K562 (cell line): ENCODE measurements at regions not wholly inside any gene's neighbourhood (a gene's known extent, or its start where the extent isn't known, plus 50 kb on each side); places are given as distances from the start of the nearest gene placed in this dataset.

Experiments
- ATAC-seq: fragments of 200-7000 bp; cut with Tn5 transposase; 3 replicates; pipeline ENCODE4 v1.9.1; 2020; ENCODE audit warnings: moderate library complexity
- BruUV-seq: library from RNA; stranded (reverse); fragments of 400-500 nt; replicated peaks from 2 replicates; lab custom pipeline; 2021; lab: Mats Ljungman, UMichigan
- CTCF ChIA-PET: fragments of 300-600 bp; formaldehyde crosslinking; extraction: SDS; loops from one replicate; lab custom pipeline; 2021; ENCODE audit warnings: low intra/inter-chr PET ratio; lab: Yijun Ruan, JAX
- POLR2A ChIA-PET: fragments of 300-600, 350-650 bp; sonication (Branson Sonifier 250); formaldehyde crosslinking; extraction: SDS; loops from one replicate; lab custom pipeline; 2021; ENCODE audit warnings: antibody characterized with exemption, inconsistent platforms; lab: Yijun Ruan, JAX
- DNase-seq, 4 experiments: peaks; one replicate each; pipeline versions ENCODE4 v3.0.0 to v3.0.0-alpha.2; 2011 to 2018; ENCODE audit warnings: low spot score in 3 of 4, mixed read lengths in 3 of 4; ENCODE audit errors: extremely low read depth in 1 of 4
- FAIRE-seq: peaks from 2 replicates; lab custom pipeline; 2011; peaks lifted over from hg19 to GRCh38; lab: Jason Lieb, UNC
- H2AFZ ChIP-seq: 2 replicates; pipeline ENCODE4 v1.6.0; 2011; ENCODE audit warnings: low read depth, low read length, control low read depth, inconsistent platforms
- H3K27ac ChIP-seq: fragments of 200-600 bp; 3 replicates; pipeline ENCODE4 v1.8.0; 2011; ENCODE audit warnings: low read depth, mild to moderate bottlenecking, control low read depth, inconsistent platforms, low read length, moderate library complexity, mixed read lengths; ENCODE audit errors: extremely low read depth
- H3K27me3 ChIP-seq, 2 experiments: fragments of 300-600 bp in 1 of 2; 2 replicates in 1 of 2; 3 replicates in 1 of 2; pipeline versions ENCODE4 v1.6.0 to v1.8.0; 2011; ENCODE audit warnings: inconsistent platforms in 2 of 2, low read length in 2 of 2, mild to moderate bottlenecking in 1 of 2, mixed read lengths in 1 of 2, moderate library complexity in 1 of 2; ENCODE audit not compliant: control insufficient read depth in 2 of 2, insufficient read depth in 2 of 2
- H3K36me3 ChIP-seq: fragments of 300-600 bp; 3 replicates; pipeline ENCODE4 v1.8.0; 2011; ENCODE audit warnings: mild to moderate bottlenecking, low read length, inconsistent platforms; ENCODE audit not compliant: control insufficient read depth, insufficient read depth
- H3K4me1 ChIP-seq, 2 experiments: fragments of 200-600 bp in 1 of 2; replicated peaks in 1 of 2; 2 replicates in 1 of 2; 3 replicates in 1 of 2; pipeline versions ENCODE4 v1.5.1 to v1.8.0; 2011; ENCODE audit warnings: inconsistent platforms in 2 of 2, low read length in 2 of 2, mild to moderate bottlenecking in 1 of 2, mixed read lengths in 1 of 2, moderate library complexity in 1 of 2; ENCODE audit not compliant: control insufficient read depth in 2 of 2, insufficient read depth in 2 of 2
- H3K4me2 ChIP-seq: 2 replicates; pipeline ENCODE4 v1.6.1; 2011; ENCODE audit warnings: low read length, control low read depth, inconsistent platforms, mixed read lengths; ENCODE audit not compliant: insufficient read depth
- H3K4me3 ChIP-seq: fragments of 200-600 bp; sonication (generic), shearing (Covaris generic); 2 replicates; pipeline ENCODE4 v1.5.1; 2016; ENCODE audit warnings: control low read depth, inconsistent platforms
- H3K79me2 ChIP-seq: fragments of 200-600 bp; 3 replicates; pipeline ENCODE4 v1.8.0; 2011; ENCODE audit warnings: low read length, inconsistent platforms; ENCODE audit not compliant: control insufficient read depth, insufficient read depth
- H3K9ac ChIP-seq, 2 experiments: 2 replicates each; pipeline versions ENCODE4 v1.6.0 to v1.6.1; 2011; ENCODE audit warnings: low read depth in 2 of 2, low read length in 2 of 2, control low read depth in 1 of 2, inconsistent platforms in 1 of 2, mild to moderate bottlenecking in 1 of 2, mixed read lengths in 1 of 2; ENCODE audit not compliant: insufficient read depth in 1 of 2
- H3K9me1 ChIP-seq: one replicate; pipeline ENCODE4 v1.6.0; 2011; ENCODE audit warnings: inconsistent platforms, mild to moderate bottlenecking, low read length, moderate library complexity; ENCODE audit not compliant: control insufficient read depth, insufficient read depth
- H3K9me3 ChIP-seq: replicated peaks from 2 replicates; pipeline ENCODE4 v1.5.1; 2011; ENCODE audit warnings: low read depth, low read length, inconsistent platforms; ENCODE audit not compliant: control insufficient read depth, insufficient read depth
- H4K20me1 ChIP-seq: replicated peaks from 2 replicates; pipeline ENCODE4 v1.6.1; 2011; ENCODE audit warnings: low read length, inconsistent platforms, mixed read lengths; ENCODE audit not compliant: control insufficient read depth, insufficient read depth
- BCOR ChIP-seq: fragments of 450-650 bp; IDR thresholded peaks from 2 replicates; pipeline ENCODE4 v1.6.1; 2016
- CBX3 ChIP-seq, 2 experiments: IDR thresholded peaks; 1 replicate in 1 of 2; 2 replicates in 1 of 2; pipeline ENCODE4 v1.6.1; 2012; ENCODE audit warnings: inconsistent platforms in 2 of 2, low read length in 2 of 2, borderline replicate concordance in 1 of 2, control low read depth in 1 of 2
- CHD1 ChIP-seq: fragments of 200-600 bp; sonication (generic); IDR thresholded peaks from one replicate; pipeline ENCODE4 v1.6.1; 2012; ENCODE audit warnings: mild to moderate bottlenecking, moderate library complexity, low read length, inconsistent platforms
- GABPA ChIP-seq: fragments of 200-800 bp; sonication (Bioruptor generic); conservative IDR thresholded peaks from 2 replicates; pipeline ENCODE4 v1.6.1; 2016; ENCODE audit warnings: low read depth, missing genetic modification characterization, missing compliant biosample characterization
- HMGN3 ChIP-seq: IDR thresholded peaks from 2 replicates; pipeline ENCODE4 v1.6.1; 2011; ENCODE audit warnings: borderline replicate concordance, low read depth, mild to moderate bottlenecking, mixed read lengths, low read length; ENCODE audit not compliant: insufficient read length; ENCODE audit errors: extremely low read depth
- LARP7 ChIP-seq: fragments of 450-650 bp; IDR thresholded peaks from 2 replicates; pipeline ENCODE4 v1.6.1; 2016
- MED1 ChIP-seq: sonication (generic); formaldehyde crosslinking; IDR thresholded peaks from 2 replicates; pipeline ENCODE4 v1.8.1; 2023; ENCODE audit warnings: missing genetic modification reagents, borderline replicate concordance
- SIRT6 ChIP-seq: IDR thresholded peaks from one replicate; pipeline ENCODE4 v1.6.1; 2012; ENCODE audit warnings: low read depth, mild to moderate bottlenecking, control low read depth, inconsistent platforms, low read length, moderate library complexity
- SMARCA5 ChIP-seq: fragments of 450-650 bp; IDR thresholded peaks from 2 replicates; pipeline ENCODE4 v1.6.1; 2016
- TOE1 ChIP-seq, 2 experiments: fragments of 450-650 bp in 1 of 2; sonication (generic) in 1 of 2; formaldehyde crosslinking in 1 of 2; IDR thresholded peaks; 2 replicates each; pipeline versions ENCODE4 v1.7.1 to v1.8.0; 2016 to 2022; ENCODE audit warnings: borderline replicate concordance in 2 of 2, mild to moderate bottlenecking in 2 of 2, antibody characterized with exemption in 1 of 2, inconsistent platforms in 1 of 2, low read depth in 1 of 2, missing genetic modification reagents in 1 of 2, moderate library complexity in 1 of 2
- ZFP30 ChIP-seq: fragments of 250-450 bp; sonication (Bioruptor Pico); IDR thresholded peaks from 2 replicates; pipeline ENCODE4 v1.8.0; 2022; ENCODE audit warnings: moderate library complexity, mild to moderate bottlenecking, inconsistent platforms, borderline replicate concordance
- ZNF184 ChIP-seq: sonication (generic); formaldehyde crosslinking; IDR thresholded peaks from 2 replicates; pipeline ENCODE4 v1.5.0; 2020; ENCODE audit warnings: missing genetic modification reagents
- ZSCAN29 ChIP-seq: fragments of 450-650 bp; IDR thresholded peaks from 2 replicates; pipeline ENCODE4 v1.6.1; 2017
- WGBS: fragments of 100-300 bp; shearing (Covaris generic); methylation state at CpG from one replicate; pipeline ENCODE4 v1.1.6; 2016; ENCODE audit warnings: low coverage, mixed read lengths; ENCODE audit not compliant: insufficient coverage; ENCODE audit errors: missing lambda C conversion rate; 5-methylcytosine and 5-hydroxymethylcytosine counted together
- in situ Hi-C: fragments of 300-500 bp; cut with MboI; formaldehyde crosslinking; loops from 4 replicates; pipeline ENCODE4 v1.15.0; 2018; ENCODE audit warnings: inconsistent platforms, mixed read lengths
- intact Hi-C: fragments of 100-400 bp; cut with micrococcal nuclease; formaldehyde crosslinking; loops from 2 replicates; pipeline ENCODE4 v1.14.2; 2022
- TF ChIP-seq, protein P1 (sequence below): fragments of 250-450 bp; sonication (Bioruptor Pico); IDR thresholded peaks from 2 replicates; pipeline ENCODE4 v1.5.0; 2021
- TF ChIP-seq, protein P2 (sequence below): fragments of 250-450 bp; sonication (Bioruptor Pico); IDR thresholded peaks from 2 replicates; pipeline ENCODE4 v1.6.1; 2021; ENCODE audit warnings: mild to moderate bottlenecking
- TF ChIP-seq, protein P3 (sequence below): fragments of 450-650 bp; IDR thresholded peaks from 2 replicates; pipeline ENCODE4 v1.6.1; 2018; ENCODE audit not compliant: partially characterized antibody

DNA sequence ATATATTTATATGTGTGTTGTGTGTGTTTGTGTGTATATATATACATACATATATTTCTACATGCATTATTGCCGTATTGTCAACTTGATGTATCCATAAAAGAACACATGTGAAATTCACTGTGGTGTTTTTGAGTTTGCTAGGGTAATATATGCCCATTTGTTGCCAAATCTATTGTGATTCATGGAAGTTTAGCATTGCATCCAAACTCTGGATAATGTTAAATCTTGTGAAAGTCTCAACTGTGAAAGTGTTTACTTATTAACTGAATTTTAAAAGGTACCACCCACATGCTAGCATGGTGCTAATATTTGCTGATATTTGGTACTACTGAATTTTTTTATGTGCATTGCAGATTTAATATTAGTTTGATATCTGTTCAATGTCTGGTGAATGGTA, 96.6 kb upstream of the SLC8A1 start:
- Histone ChIP-seq H3K4me2 (no peak overlapping the region), H3K36me3 (no peaks in the 10 kb centered on the region), H3K4me1 (no peaks in the 10 kb centered on the region), H4K20me1 (no peaks in the 10 kb centered on the region), H3K79me2 (no peaks in the 10 kb centered on the region), H2AFZ (no peak overlapping the region), H3K27me3 (no peaks in the 10 kb centered on the region), H3K9me3 (no peaks in the 10 kb centered on the region), H3K27ac (no peak overlapping the region), H3K9me1 (no peaks in the 10 kb centered on the region), H3K9ac (no peak overlapping the region), H3K4me3 (no peak overlapping the region)
- 0% methylated on average over 1 of the region's 1 CpG for WGBS
- intact Hi-C loops (no loop called here), in situ Hi-C loops (no loop called here)
- DNase-seq: no peak
- POLR2A ChIA-PET: no interaction called here
- FAIRE-seq: no peak
- no peak for ATAC-seq
- TF ChIP-seq BCOR: no peak
- TF ChIP-seq, protein P1, sequence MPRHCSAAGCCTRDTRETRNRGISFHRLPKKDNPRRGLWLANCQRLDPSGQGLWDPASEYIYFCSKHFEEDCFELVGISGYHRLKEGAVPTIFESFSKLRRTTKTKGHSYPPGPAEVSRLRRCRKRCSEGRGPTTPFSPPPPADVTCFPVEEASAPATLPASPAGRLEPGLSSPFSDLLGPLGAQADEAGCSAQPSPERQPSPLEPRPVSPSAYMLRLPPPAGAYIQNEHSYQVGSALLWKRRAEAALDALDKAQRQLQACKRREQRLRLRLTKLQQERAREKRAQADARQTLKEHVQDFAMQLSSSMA: no peak
- TF ChIP-seq, protein P2, sequence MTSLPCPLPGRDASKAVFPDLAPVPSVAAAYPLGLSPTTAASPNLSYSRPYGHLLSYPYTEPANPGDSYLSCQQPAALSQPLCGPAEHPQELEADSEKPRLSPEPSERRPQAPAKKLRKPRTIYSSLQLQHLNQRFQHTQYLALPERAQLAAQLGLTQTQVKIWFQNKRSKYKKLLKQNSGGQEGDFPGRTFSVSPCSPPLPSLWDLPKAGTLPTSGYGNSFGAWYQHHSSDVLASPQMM (CRISPR knock-in tag): no peak
- no peak for TF ChIP-seq CHD1
- no peak for TF ChIP-seq ZFP30 (CRISPR knock-in tag)
- no peak for TF ChIP-seq SMARCA5
- TF ChIP-seq ZNF184 (CRISPR knock-in tag): no peak
- TF ChIP-seq CBX3 (IDR thresholded peaks at IDR 0.05; ENCODE audit: borderline replicate concordance in 1 of 2, low read length in 2 of 2): no peak
- TF ChIP-seq SIRT6: no peak
- no peak for TF ChIP-seq LARP7
- TF ChIP-seq, protein P3, sequence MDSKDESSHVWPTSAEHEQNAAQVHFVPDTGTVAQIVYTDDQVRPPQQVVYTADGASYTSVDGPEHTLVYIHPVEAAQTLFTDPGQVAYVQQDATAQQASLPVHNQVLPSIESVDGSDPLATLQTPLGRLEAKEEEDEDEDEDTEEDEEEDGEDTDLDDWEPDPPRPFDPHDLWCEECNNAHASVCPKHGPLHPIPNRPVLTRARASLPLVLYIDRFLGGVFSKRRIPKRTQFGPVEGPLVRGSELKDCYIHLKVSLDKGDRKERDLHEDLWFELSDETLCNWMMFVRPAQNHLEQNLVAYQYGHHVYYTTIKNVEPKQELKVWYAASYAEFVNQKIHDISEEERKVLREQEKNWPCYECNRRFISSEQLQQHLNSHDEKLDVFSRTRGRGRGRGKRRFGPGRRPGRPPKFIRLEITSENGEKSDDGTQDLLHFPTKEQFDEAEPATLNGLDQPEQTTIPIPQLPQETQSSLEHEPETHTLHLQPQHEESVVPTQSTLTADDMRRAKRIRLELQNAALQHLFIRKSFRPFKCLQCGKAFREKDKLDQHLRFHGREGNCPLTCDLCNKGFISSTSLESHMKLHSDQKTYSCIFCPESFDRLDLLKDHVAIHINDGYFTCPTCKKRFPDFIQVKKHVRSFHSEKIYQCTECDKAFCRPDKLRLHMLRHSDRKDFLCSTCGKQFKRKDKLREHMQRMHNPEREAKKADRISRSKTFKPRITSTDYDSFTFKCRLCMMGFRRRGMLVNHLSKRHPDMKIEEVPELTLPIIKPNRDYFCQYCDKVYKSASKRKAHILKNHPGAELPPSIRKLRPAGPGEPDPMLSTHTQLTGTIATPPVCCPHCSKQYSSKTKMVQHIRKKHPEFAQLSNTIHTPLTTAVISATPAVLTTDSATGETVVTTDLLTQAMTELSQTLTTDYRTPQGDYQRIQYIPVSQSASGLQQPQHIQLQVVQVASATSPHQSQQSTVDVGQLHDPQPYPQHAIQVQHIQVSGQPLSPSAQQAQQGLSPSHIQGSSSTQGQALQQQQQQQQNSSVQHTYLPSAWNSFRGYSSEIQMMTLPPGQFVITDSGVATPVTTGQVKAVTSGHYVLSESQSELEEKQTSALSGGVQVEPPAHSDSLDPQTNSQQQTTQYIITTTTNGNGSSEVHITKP: no peak
- no peak for TF ChIP-seq TOE1 (IDR thresholded peaks at IDR 0.05; ENCODE audit: borderline replicate concordance)
- no peak for TF ChIP-seq TOE1 (CRISPR knock-in tag; IDR thresholded peaks at IDR 0.05; ENCODE audit: borderline replicate concordance, low read depth)
- TF ChIP-seq ZSCAN29: no peak
- TF ChIP-seq HMGN3: no peak
- no peak for TF ChIP-seq GABPA (tag)
- TF ChIP-seq MED1: no peak
- CTCF ChIA-PET: no interaction called here
- no TSS peak for BruUV-seq
